ENCODE measurements at regions not wholly inside any gene's neighbourhood (a gene's known extent, or its start where the extent isn't known, plus 50 kb on each side); places are given as distances from the start of the nearest gene placed in this dataset.

DNA sequence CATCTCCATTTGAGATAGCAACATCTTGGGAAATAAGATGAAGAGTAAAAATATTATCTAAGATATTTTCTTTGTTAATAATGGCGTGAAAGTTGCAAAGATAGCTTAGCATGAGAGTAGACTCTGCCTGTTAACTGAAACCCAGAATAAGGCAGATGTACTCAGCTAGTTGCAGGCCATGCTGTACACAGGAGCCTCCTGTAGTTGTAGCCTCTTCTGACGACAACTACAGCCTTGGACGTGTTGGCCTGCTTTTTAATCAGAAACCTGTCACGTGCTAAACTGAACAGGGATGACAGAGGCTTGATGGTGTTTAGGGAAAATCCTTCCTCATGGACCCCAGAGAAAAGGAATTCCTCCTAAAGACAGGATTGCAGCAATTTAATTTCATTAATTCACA lies 155.1 kb upstream of the TMEM229A start:
- BruUV-seq (replicated peaks) = no TSS peak
- FAIRE-seq = no peak
- intact Hi-C loops (cut with micrococcal nuclease; ENCODE audit: unreplicated experiment) = no loop called here
- H2AFZ ChIP-seq (ENCODE audit: low read length) = no peak overlapping the region
- no peak overlapping the region for H3K9ac ChIP-seq (ENCODE audit: insufficient read depth, low read depth, low read length)
- H3K36me3 ChIP-seq (replicated peaks in 1 of 2; ENCODE audit: control insufficient read depth in 1 of 2, insufficient read depth in 2 of 2, low read length in 2 of 2) = no peaks in the 10 kb centered on the region
- ATAC-seq = no peak
- no peak overlapping the region for H3K4me3 ChIP-seq (replicated peaks in 1 of 3; ENCODE audit: insufficient read depth in 1 of 3, low read depth in 2 of 3, low read length in 3 of 3)
- ChIA-PET POLR2A (no interaction called here), CTCF (ENCODE audit: low intra/inter-chr PET ratio, low total read pairs) (no interaction called here)
- no peak overlapping the region for H3K27ac ChIP-seq (ENCODE audit: extremely low read length, insufficient read depth, low read length)
- no peaks in the 10 kb centered on the region for H3K4me1 ChIP-seq (ENCODE audit: insufficient read depth, low read length)
- TF ChIP-seq CBX1 (IDR thresholded peaks at IDR 0.05; ENCODE audit: low read depth) (no peak), ZSCAN25 (CRISPR knock-in tag; IDR thresholded peaks at IDR 0.05) (no peak), GRHL1 (CRISPR knock-in tag; conservative IDR thresholded peaks at IDR 0.05) (no peak), NFE2 (CRISPR knock-in tag; IDR thresholded peaks at IDR 0.05) (no peak), ZMAT3 (CRISPR knock-in tag; conservative IDR thresholded peaks at IDR 0.05) (no peak), MED1 (CRISPR knock-in tag; IDR thresholded peaks at IDR 0.05) (no peak), KLF6 (CRISPR knock-in tag; IDR thresholded peaks at IDR 0.05) (no peak), ZKSCAN8 (CRISPR knock-in tag; IDR thresholded peaks at IDR 0.05; ENCODE audit: borderline replicate concordance) (no peak), NFAT5 (CRISPR knock-in tag; IDR thresholded peaks at IDR 0.05) (no peak), ZC3H4 (CRISPR knock-in tag; IDR thresholded peaks at IDR 0.05; ENCODE audit: borderline replicate concordance) (no peak), ZNF564 (CRISPR knock-in tag; IDR thresholded peaks at IDR 0.05) (no peak), PCBP1 (IDR thresholded peaks at IDR 0.05; ENCODE audit: borderline replicate concordance, low read depth, low read length) (no peak)
- TF ChIP-seq, protein P1, sequence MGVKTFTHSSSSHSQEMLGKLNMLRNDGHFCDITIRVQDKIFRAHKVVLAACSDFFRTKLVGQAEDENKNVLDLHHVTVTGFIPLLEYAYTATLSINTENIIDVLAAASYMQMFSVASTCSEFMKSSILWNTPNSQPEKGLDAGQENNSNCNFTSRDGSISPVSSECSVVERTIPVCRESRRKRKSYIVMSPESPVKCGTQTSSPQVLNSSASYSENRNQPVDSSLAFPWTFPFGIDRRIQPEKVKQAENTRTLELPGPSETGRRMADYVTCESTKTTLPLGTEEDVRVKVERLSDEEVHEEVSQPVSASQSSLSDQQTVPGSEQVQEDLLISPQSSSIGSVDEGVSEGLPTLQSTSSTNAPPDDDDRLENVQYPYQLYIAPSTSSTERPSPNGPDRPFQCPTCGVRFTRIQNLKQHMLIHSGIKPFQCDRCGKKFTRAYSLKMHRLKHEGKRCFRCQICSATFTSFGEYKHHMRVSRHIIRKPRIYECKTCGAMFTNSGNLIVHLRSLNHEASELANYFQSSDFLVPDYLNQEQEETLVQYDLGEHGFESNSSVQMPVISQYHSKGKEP (CRISPR knock-in tag; IDR thresholded peaks at IDR 0.05) = no peak
- TF ChIP-seq, protein P2, sequence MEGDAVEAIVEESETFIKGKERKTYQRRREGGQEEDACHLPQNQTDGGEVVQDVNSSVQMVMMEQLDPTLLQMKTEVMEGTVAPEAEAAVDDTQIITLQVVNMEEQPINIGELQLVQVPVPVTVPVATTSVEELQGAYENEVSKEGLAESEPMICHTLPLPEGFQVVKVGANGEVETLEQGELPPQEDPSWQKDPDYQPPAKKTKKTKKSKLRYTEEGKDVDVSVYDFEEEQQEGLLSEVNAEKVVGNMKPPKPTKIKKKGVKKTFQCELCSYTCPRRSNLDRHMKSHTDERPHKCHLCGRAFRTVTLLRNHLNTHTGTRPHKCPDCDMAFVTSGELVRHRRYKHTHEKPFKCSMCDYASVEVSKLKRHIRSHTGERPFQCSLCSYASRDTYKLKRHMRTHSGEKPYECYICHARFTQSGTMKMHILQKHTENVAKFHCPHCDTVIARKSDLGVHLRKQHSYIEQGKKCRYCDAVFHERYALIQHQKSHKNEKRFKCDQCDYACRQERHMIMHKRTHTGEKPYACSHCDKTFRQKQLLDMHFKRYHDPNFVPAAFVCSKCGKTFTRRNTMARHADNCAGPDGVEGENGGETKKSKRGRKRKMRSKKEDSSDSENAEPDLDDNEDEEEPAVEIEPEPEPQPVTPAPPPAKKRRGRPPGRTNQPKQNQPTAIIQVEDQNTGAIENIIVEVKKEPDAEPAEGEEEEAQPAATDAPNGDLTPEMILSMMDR (CRISPR knock-in tag; IDR thresholded peaks at IDR 0.05) = no peak
- H3K9me3 ChIP-seq (ENCODE audit: low read length) = no peaks in the 10 kb centered on the region
- H4K20me1 ChIP-seq (ENCODE audit: insufficient read depth, low read length) = no peaks in the 10 kb centered on the region
- WGBS (ENCODE audit: low lambda C conversion rate) = 28% methylated on average over 4 of the region's 4 CpGs
- H3K4me2 ChIP-seq (ENCODE audit: low read depth, low read length) = no peak overlapping the region
- H3K79me2 ChIP-seq (ENCODE audit: insufficient read depth, low read length) = no peaks in the 10 kb centered on the region
- H3K27me3 ChIP-seq (ENCODE audit: control insufficient read depth in 1 of 2, insufficient read depth in 2 of 2, low read length in 2 of 2) = no peaks in the 10 kb centered on the region
- in situ Hi-C loops (cut with HindIII; ENCODE audit: extremely low pct_ligation_motif_present, low pct_unique_long_range_greater_than_20kb) = no loop called here
- DNase-seq (ENCODE audit: low spot score) = no peak
